Activated CD4-positive, alpha-beta memory T cell treated with anti-CD3 and anti-CD28 coated beads for 36 hours (primary cell): ENCODE measurements at regions not wholly inside any gene's neighbourhood (a gene's known extent, or its start where the extent isn't known, plus 50 kb on each side); places are given as distances from the start of the nearest gene placed in this dataset.

Experiments
- CTCF ChIA-PET: fragments of 350-600 bp; sonication (Branson Sonifier 250); formaldehyde crosslinking; loops from one replicate; lab custom pipeline; 2021; ENCODE audit warnings: antibody characterized with exemption, inconsistent platforms; lab: Charles Lee
- POLR2A ChIA-PET: fragments of 350-600 bp; sonication (Branson Sonifier 250); formaldehyde crosslinking; loops from one replicate; lab custom pipeline; 2021; ENCODE audit warnings: antibody characterized with exemption; lab: Charles Lee
- DNase-seq: peaks from one replicate; pipeline ENCODE4 v3.0.0-alpha.2; 2020
- H3K27ac Mint-ChIP-seq: one replicate; pipeline ENCODE4 v1.8.0; 2021; ENCODE audit warnings: mixed read lengths
- H3K27me3 Mint-ChIP-seq: one replicate; pipeline ENCODE4 v1.8.0; 2021; ENCODE audit warnings: mixed read lengths
- H3K36me3 Mint-ChIP-seq: one replicate; pipeline ENCODE4 v1.8.0; 2021; ENCODE audit warnings: mixed read lengths
- H3K4me1 Mint-ChIP-seq: one replicate; pipeline ENCODE4 v1.8.0; 2021; ENCODE audit warnings: low read depth, mixed read lengths
- H3K4me3 Mint-ChIP-seq: one replicate; pipeline ENCODE4 v1.8.0; 2021; ENCODE audit warnings: mild to moderate bottlenecking, mixed read lengths
- H3K9me3 Mint-ChIP-seq: one replicate; pipeline ENCODE4 v1.8.0; 2021; ENCODE audit warnings: mixed read lengths
- intact Hi-C: fragments of 100-400 bp; cut with micrococcal nuclease; formaldehyde crosslinking; loops from one replicate; pipeline ENCODE4 v1.15.1; 2023

- DNase-seq: no peak
- H3K27me3 Mint-ChIP-seq: peaks cover 9% of the 10 kb centered on the region
- CTCF ChIA-PET: interaction anchor here (1.5 kb wide), 1 partner anchor 9 kb away, joined by 6 read pairs; no protein-coding TSS in a partner anchor
These were observed 106.9 kb downstream of the SMIM20 start for GRCh38 chr4:26020881-26021280.

GRCh38 chr4:26021417-26022345 lies 107.7 kb downstream of the SMIM20 start:
- peaks cover 20% of the 10 kb centered on the region for H3K4me1 Mint-ChIP-seq
- ChIA-PET CTCF (interaction anchor here (1.5 kb wide), 1 partner anchor 8 kb away, joined by 6 read pairs; no protein-coding TSS in a partner anchor), POLR2A (no interaction called here)
- H3K36me3 Mint-ChIP-seq: no peaks in the 10 kb centered on the region
- peaks cover 9% of the 10 kb centered on the region for H3K27me3 Mint-ChIP-seq
- no peak overlapping the region for H3K27ac Mint-ChIP-seq
- no peaks in the 10 kb centered on the region for H3K9me3 Mint-ChIP-seq
- no peak for DNase-seq
- no peak overlapping the region for H3K4me3 Mint-ChIP-seq
- intact Hi-C loops: loop anchor here (10.0 kb wide), 2 partner anchors 703 to 843 kb away; partner anchors contain the start of gene STIM2

More at GRCh38 chr4:26020881-26021280, 106.9 kb downstream of the SMIM20 start:
- Mint-ChIP-seq H3K4me1 (peaks cover 20% of the 10 kb centered on the region), H3K9me3 (no peaks in the 10 kb centered on the region), H3K4me3 (no peak overlapping the region), H3K36me3 (no peaks in the 10 kb centered on the region), H3K27ac (peak overlapping the region; percentile 61)
- POLR2A ChIA-PET: no interaction called here
- intact Hi-C loops: loop anchor here (10.0 kb wide), 2 partner anchors 704 to 844 kb away; partner anchors contain the start of gene STIM2

GRCh38 chr4:26022346-26023202 lies 108.6 kb downstream of the SMIM20 start:
- intact Hi-C loops: loop anchor here (10.0 kb wide), 2 partner anchors 702 to 842 kb away; partner anchors contain the start of gene STIM2

GRCh38 chr4:26023203-26023972 lies 109.4 kb downstream of the SMIM20 start:
- intact Hi-C loops: loop anchor here (10.0 kb wide), 2 partner anchors 701 to 841 kb away; partner anchors contain the start of gene STIM2
- no peak for DNase-seq
- no peak overlapping the region for H3K27ac Mint-ChIP-seq
- no peaks in the 10 kb centered on the region for H3K36me3 Mint-ChIP-seq
- POLR2A ChIA-PET: no interaction called here
- H3K4me3 Mint-ChIP-seq: no peak overlapping the region
- peaks cover 6% of the 10 kb centered on the region for H3K27me3 Mint-ChIP-seq
- CTCF ChIA-PET: interaction anchor here (3.0 kb wide), 1 partner anchor 35 kb away, joined by 14 read pairs; no protein-coding TSS in a partner anchor
- H3K4me1 Mint-ChIP-seq: peaks cover 17% of the 10 kb centered on the region
- H3K9me3 Mint-ChIP-seq: no peaks in the 10 kb centered on the region

More at GRCh38 chr4:26022346-26023202, 108.6 kb downstream of the SMIM20 start:
- Mint-ChIP-seq H3K27ac (no peak overlapping the region), H3K4me3 (no peak overlapping the region), H3K27me3 (peaks cover 6% of the 10 kb centered on the region), H3K36me3 (no peaks in the 10 kb centered on the region), H3K4me1 (peaks cover 20% of the 10 kb centered on the region), H3K9me3 (no peaks in the 10 kb centered on the region)
- POLR2A ChIA-PET: no interaction called here
- no peak for DNase-seq
- CTCF ChIA-PET: no interaction called here

- Mint-ChIP-seq H3K27me3 (peaks cover 6% of the 10 kb centered on the region), H3K27ac (no peak overlapping the region), H3K4me1 (peaks cover 14% of the 10 kb centered on the region), H3K9me3 (no peaks in the 10 kb centered on the region), H3K36me3 (no peaks in the 10 kb centered on the region), H3K4me3 (no peak overlapping the region)
- ChIA-PET POLR2A (no interaction called here), CTCF (interaction anchor here (1.4 to 3.0 kb wide), 2 partner anchors 36 to 301 kb away, joined by 4 to 14 read pairs; no protein-coding TSS in a partner anchor)
- intact Hi-C loops: loop anchor here (10.0 kb wide), 2 partner anchors 701 to 841 kb away; partner anchors contain the start of gene STIM2
- DNase-seq: no peak
These were observed 110.1 kb downstream of the SMIM20 start for GRCh38 chr4:26024079-26024478.

- H3K27me3 Mint-ChIP-seq: peaks cover 4% of the 10 kb centered on the region
- H3K36me3 Mint-ChIP-seq: no peaks in the 10 kb centered on the region
- no peak overlapping the region for H3K4me3 Mint-ChIP-seq
- DNase-seq: no peak
- no peak overlapping the region for H3K27ac Mint-ChIP-seq
- H3K4me1 Mint-ChIP-seq: peaks cover 16% of the 10 kb centered on the region
- H3K9me3 Mint-ChIP-seq: peaks cover 2% of the 10 kb centered on the region
- intact Hi-C loops: loop anchor here (1.0 to 10.0 kb wide), 6 partner anchors 39 to 837 kb away; partner anchors contain the start of gene STIM2
- POLR2A ChIA-PET: no interaction called here
- CTCF ChIA-PET: interaction anchor here (0.7 to 3.4 kb wide), 14 partner anchors 30 to 763 kb away, joined by 3 to 30 read pairs (median 6); no protein-coding TSS in a partner anchor
These were observed 114.2 kb downstream of the SMIM20 start for GRCh38 chr4:26028133-26028792.

GRCh38 chr4:26028793-26029567 lies 115.0 kb downstream of the SMIM20 start:
- H3K4me3 Mint-ChIP-seq: no peak overlapping the region
- peaks cover 5% of the 10 kb centered on the region for H3K9me3 Mint-ChIP-seq
- ChIA-PET POLR2A (interaction anchor here (0.7 to 0.8 kb wide), 2 partner anchors 30 to 292 kb away, joined by 3 read pairs; partner anchors contain the start of gene RBPJ), CTCF (interaction anchor here (0.7 to 3.4 kb wide), 30 partner anchors 8 to 981 kb away, joined by 3 to 30 read pairs (median 5); no protein-coding TSS in a partner anchor)
- peak; percentile 85 for DNase-seq
- peaks cover 2% of the 10 kb centered on the region for H3K36me3 Mint-ChIP-seq
- peaks cover 2% of the 10 kb centered on the region for H3K27me3 Mint-ChIP-seq
- intact Hi-C loops: loop anchor here (1.0 to 10.0 kb wide), 6 partner anchors 40 to 836 kb away; partner anchors contain the start of gene STIM2
- H3K4me1 Mint-ChIP-seq: peaks cover 16% of the 10 kb centered on the region
- no peak overlapping the region for H3K27ac Mint-ChIP-seq

GRCh38 chr4:26029568-26030131 lies 115.6 kb downstream of the SMIM20 start:
- H3K27ac Mint-ChIP-seq: no peak overlapping the region
- POLR2A ChIA-PET: interaction anchor here (0.7 to 1.3 kb wide), 3 partner anchors 29 to 291 kb away, joined by 3 read pairs; partner anchors contain the start of gene RBPJ
- no peak for DNase-seq
- intact Hi-C loops: loop anchor here (2.0 to 10.0 kb wide), 5 partner anchors 41 to 835 kb away; partner anchors contain the start of gene STIM2
- peaks cover 2% of the 10 kb centered on the region for H3K36me3 Mint-ChIP-seq
- peaks cover 22% of the 10 kb centered on the region for H3K4me1 Mint-ChIP-seq
- CTCF ChIA-PET: interaction anchor here (0.7 to 3.4 kb wide), 29 partner anchors 9 to 981 kb away, joined by 3 to 30 read pairs (median 5); no protein-coding TSS in a partner anchor
- no peaks in the 10 kb centered on the region for H3K27me3 Mint-ChIP-seq
- H3K9me3 Mint-ChIP-seq: peaks cover 5% of the 10 kb centered on the region
- no peak overlapping the region for H3K4me3 Mint-ChIP-seq

GRCh38 chr4:26030260-26030667 lies 116.2 kb downstream of the SMIM20 start:
- intact Hi-C loops: loop anchor here (5.0 kb wide), 1 partner anchor 147 kb away; no protein-coding TSS in a partner anchor
- Mint-ChIP-seq H3K9me3 (peaks cover 5% of the 10 kb centered on the region), H3K27ac (no peak overlapping the region), H3K4me1 (peaks cover 28% of the 10 kb centered on the region), H3K36me3 (peaks cover 2% of the 10 kb centered on the region), H3K4me3 (no peak overlapping the region), H3K27me3 (no peaks in the 10 kb centered on the region)
- ChIA-PET CTCF (interaction anchor here (0.7 to 3.4 kb wide), 20 partner anchors 10 to 699 kb away, joined by 3 to 30 read pairs (median 6); no protein-coding TSS in a partner anchor), POLR2A (interaction anchor here (0.7 to 1.4 kb wide), 4 partner anchors 29 to 289 kb away, joined by 3 to 4 read pairs (median 4); no protein-coding TSS in a partner anchor)
- DNase-seq: no peak
